ENCODE measurements at regions not wholly inside any gene's neighbourhood (a gene's known extent, or its start where the extent isn't known, plus 50 kb on each side); places are given as distances from the start of the nearest gene placed in this dataset.

- no peak overlapping the region for H3K4me3 ChIP-seq (ENCODE audit: low read length)
- H3K27ac ChIP-seq (ENCODE audit: low read depth in 1 of 2, low read length in 2 of 2): no peak overlapping the region
- DNase-seq: no peak
- CTCF ChIA-PET: no interaction called here
- Mint-ChIP-seq H3K27me3 (no peaks in the 10 kb centered on the region), H3K27ac (no peak overlapping the region), H3K36me3 (ENCODE audit: low read depth) (no peaks in the 10 kb centered on the region), H3K4me1 (ENCODE audit: low read depth) (no peaks in the 10 kb centered on the region), H3K4me3 (no peak overlapping the region), H3K9me3 (no peaks in the 10 kb centered on the region)
- no peak for TF ChIP-seq CTCF (IDR thresholded peaks at IDR 0.05)
- H3K4me1 ChIP-seq (ENCODE audit: insufficient read depth, low read length): no peaks in the 10 kb centered on the region
- no peaks in the 10 kb centered on the region for H3K27me3 ChIP-seq (ENCODE audit: control insufficient read depth in 1 of 2, insufficient read depth in 2 of 2, low read length in 2 of 2)
- intact Hi-C loops (cut with DNase I, micrococcal nuclease): no loop called here
- ATAC-seq (ENCODE audit: poor library complexity): no peak
- H3K9me3 ChIP-seq (ENCODE audit: control insufficient read depth in 1 of 2, insufficient read depth in 1 of 2, low read length in 2 of 2): no peaks in the 10 kb centered on the region
- H3K36me3 ChIP-seq (ENCODE audit: insufficient read depth, low read length): no peaks in the 10 kb centered on the region
- POLR2A ChIA-PET: no interaction called here
Observed at GRCh38 chr2:150286730-150287362, 200.6 kb downstream of the RND3 start.

- Mint-ChIP-seq H3K27me3 (no peaks in the 10 kb centered on the region), H3K27ac (no peak overlapping the region), H3K36me3 (ENCODE audit: low read depth) (no peaks in the 10 kb centered on the region), H3K9me3 (no peaks in the 10 kb centered on the region), H3K4me3 (no peak overlapping the region), H3K4me1 (ENCODE audit: low read depth) (no peaks in the 10 kb centered on the region)
- Histone ChIP-seq H3K4me3 (ENCODE audit: low read length) (no peak overlapping the region), H3K36me3 (ENCODE audit: insufficient read depth, low read length) (no peaks in the 10 kb centered on the region), H3K9me3 (ENCODE audit: control insufficient read depth in 1 of 2, insufficient read depth in 1 of 2, low read length in 2 of 2) (peaks cover 0 to 3% of the 10 kb centered on the region in 2 experiments), H3K27me3 (ENCODE audit: control insufficient read depth in 1 of 2, insufficient read depth in 2 of 2, low read length in 2 of 2) (no peaks in the 10 kb centered on the region), H3K27ac (ENCODE audit: low read depth in 1 of 2, low read length in 2 of 2) (no peak overlapping the region), H3K4me1 (ENCODE audit: insufficient read depth, low read length) (no peaks in the 10 kb centered on the region)
- intact Hi-C loops (cut with DNase I, micrococcal nuclease): no loop called here
- ChIA-PET CTCF (no interaction called here), POLR2A (no interaction called here)
- DNase-seq (no peak), ATAC-seq (ENCODE audit: poor library complexity) (no peak)
- no peak for TF ChIP-seq CTCF (IDR thresholded peaks at IDR 0.05)
Observed at GRCh38 chr2:150284116-150284515, 203.4 kb downstream of the RND3 start.

- DNase-seq (no peak), ATAC-seq (ENCODE audit: poor library complexity) (no peak)
- H3K27me3 ChIP-seq (ENCODE audit: control insufficient read depth in 1 of 2, insufficient read depth in 2 of 2, low read length in 2 of 2): no peaks in the 10 kb centered on the region
- H3K4me3 ChIP-seq (ENCODE audit: low read length): no peak overlapping the region
- intact Hi-C loops (cut with DNase I, micrococcal nuclease): no loop called here
- Mint-ChIP-seq H3K9me3 (peaks cover 4% of the 10 kb centered on the region), H3K27ac (no peak overlapping the region), H3K4me3 (no peak overlapping the region), H3K36me3 (ENCODE audit: low read depth) (no peaks in the 10 kb centered on the region), H3K27me3 (no peaks in the 10 kb centered on the region), H3K4me1 (ENCODE audit: low read depth) (no peaks in the 10 kb centered on the region)
- CTCF ChIA-PET: no interaction called here
- no peaks in the 10 kb centered on the region for H3K4me1 ChIP-seq (ENCODE audit: insufficient read depth, low read length)
- H3K9me3 ChIP-seq (ENCODE audit: control insufficient read depth in 1 of 2, insufficient read depth in 1 of 2, low read length in 2 of 2): peaks cover 0 to 3% of the 10 kb centered on the region in 2 experiments
- TF ChIP-seq CTCF (IDR thresholded peaks at IDR 0.05): no peak
- no peak overlapping the region for H3K27ac ChIP-seq (ENCODE audit: low read depth in 1 of 2, low read length in 2 of 2)
- no peaks in the 10 kb centered on the region for H3K36me3 ChIP-seq (ENCODE audit: insufficient read depth, low read length)
- POLR2A ChIA-PET: no interaction called here
Observed at GRCh38 chr2:150282771-150283371, 204.6 kb downstream of the RND3 start.

All from CD4-positive, alpha-beta T cell (primary cell).